Muscle of leg (tissue), 3 donors: ENCODE measurements at regions not wholly inside any gene's neighbourhood (a gene's known extent, or its start where the extent isn't known, plus 50 kb on each side); places are given as distances from the start of the nearest gene placed in this dataset.
A peak's percentile ranks its signal among the peaks of the same experiment; 100 is the strongest.
"Not testable (repeated sequence)": the region's sequence is repeated elsewhere in the genome, so short reads cannot be mapped to it uniquely, and the experiment has no call there.

ENCODE experiments used
- DNase-seq: peaks from one replicate; pipeline ENCODE4 v3.0.0; 2013
- H3K27ac ChIP-seq: one replicate; pipeline ENCODE4 v1.5.1; 2013; ENCODE audit warnings: mild to moderate bottlenecking, low read length, control low read depth
- H3K27me3 ChIP-seq: one replicate; pipeline ENCODE4 v1.6.1; 2013; ENCODE audit warnings: low read length; ENCODE audit not compliant: control insufficient read depth, insufficient read depth
- H3K36me3 ChIP-seq: one replicate; pipeline ENCODE4 v1.6.1; 2013; ENCODE audit warnings: low read length; ENCODE audit not compliant: control insufficient read depth, insufficient read depth
- H3K4me1 ChIP-seq: one replicate; pipeline ENCODE4 v1.6.1; 2013; ENCODE audit warnings: low read length; ENCODE audit not compliant: control insufficient read depth, insufficient read depth
- H3K4me3 ChIP-seq: one replicate; pipeline ENCODE4 v1.5.1; 2013; ENCODE audit warnings: low read length, control low read depth
- H3K9me3 ChIP-seq: replicated peaks from 2 replicates; pipeline ENCODE4 v1.6.1; 2013; ENCODE audit warnings: low read depth, low read length; ENCODE audit not compliant: control insufficient read depth
- WGBS: methylation state at CpG from one replicate; pipeline ENCODE4 v1.1.5; 2013; ENCODE audit warnings: missing lambda C conversion rate; ENCODE audit not compliant: insufficient coverage; 5-methylcytosine and 5-hydroxymethylcytosine counted together

DNA sequence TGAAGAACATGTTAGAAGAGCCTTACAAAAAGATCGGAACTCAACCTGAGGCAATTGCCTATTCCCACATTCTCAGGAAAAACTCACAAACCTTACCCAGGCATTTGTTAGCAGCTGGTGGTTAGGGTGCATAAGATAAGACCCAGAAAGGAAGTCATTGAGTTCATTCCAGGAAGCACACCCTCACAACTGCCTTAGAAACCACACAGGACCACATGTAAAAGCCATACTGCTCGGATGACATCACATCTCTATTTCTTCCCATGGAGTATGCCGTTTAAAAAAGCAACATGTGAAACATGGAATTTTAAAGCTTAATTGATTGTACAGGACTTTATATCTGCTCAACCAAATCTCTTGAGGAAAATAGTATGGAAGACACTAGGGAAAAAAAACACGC lies 411.2 kb downstream of the DAD1 start:
- H3K36me3 ChIP-seq: no peaks in the 10 kb centered on the region
- no peaks in the 10 kb centered on the region for H3K27me3 ChIP-seq
- no peaks in the 10 kb centered on the region for H3K9me3 ChIP-seq
- no peak overlapping the region for H3K27ac ChIP-seq
- peaks cover 4% of the 10 kb centered on the region for H3K4me1 ChIP-seq
- no CpG with 5 or more reads among the region's 4 CpGs for WGBS
- DNase-seq: peak; percentile 48
- no peak overlapping the region for H3K4me3 ChIP-seq

- 63% methylated on average over 1 of the region's 1 CpG for WGBS
- H3K4me3 ChIP-seq: no peak overlapping the region
- peaks cover 4% of the 10 kb centered on the region for H3K4me1 ChIP-seq
- DNase-seq: no peak
- H3K27me3 ChIP-seq: no peaks in the 10 kb centered on the region
- no peak overlapping the region for H3K27ac ChIP-seq
- no peaks in the 10 kb centered on the region for H3K9me3 ChIP-seq
- H3K36me3 ChIP-seq: no peaks in the 10 kb centered on the region
These were observed 412.1 kb downstream of the DAD1 start for GRCh38 chr14:22176957-22177356.

GRCh38 chr14:22175278-22175558 lies 413.8 kb downstream of the DAD1 start:
- no CpG with 5 or more reads among the region's 1 CpG for WGBS

DNA sequence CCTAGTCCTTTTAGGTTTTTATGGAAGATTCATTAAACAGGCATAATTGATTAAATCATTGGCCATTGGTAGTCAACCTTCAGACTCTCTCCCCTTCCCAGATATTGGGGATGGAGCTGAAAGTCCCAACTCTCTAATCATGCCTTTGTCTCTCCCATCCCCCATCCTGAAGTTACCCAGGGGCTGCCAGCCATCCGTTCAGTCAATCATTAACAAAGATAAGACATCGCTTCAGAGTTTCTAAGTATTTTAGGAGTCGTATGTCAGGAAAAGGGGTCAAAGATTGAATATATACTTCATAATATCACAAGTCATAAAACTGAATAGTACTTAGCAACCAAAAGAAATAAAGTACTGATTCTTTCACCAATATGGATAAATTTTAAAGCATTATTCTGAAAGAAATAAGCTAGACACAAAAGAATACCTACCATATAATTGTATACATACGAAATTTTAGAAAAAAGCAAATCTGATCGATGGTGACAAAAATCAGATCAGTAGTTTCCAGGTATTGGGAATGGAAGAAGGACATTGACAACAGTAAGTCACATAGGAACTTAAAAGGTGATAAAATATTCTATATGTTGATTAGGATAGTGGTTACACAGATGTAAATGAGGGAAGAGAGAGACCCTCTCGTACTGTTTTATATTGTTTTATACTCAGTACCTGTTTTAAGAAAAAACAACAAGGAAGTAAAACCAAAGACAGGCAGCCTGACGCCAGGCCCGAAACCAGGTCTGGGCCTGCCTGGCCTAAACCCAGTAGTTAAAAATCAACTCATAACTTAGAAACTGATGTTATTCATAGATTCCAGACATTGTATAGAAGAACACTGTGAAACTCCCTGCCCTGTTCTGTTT lies 414.4 kb downstream of the DAD1 start:
- DNase-seq: no peak
- WGBS: no CpG with 5 or more reads among the region's 8 CpGs
- Histone ChIP-seq H3K4me1 (peaks cover 4% of the 10 kb centered on the region), H3K4me3 (no peak overlapping the region), H3K27me3 (no peaks in the 10 kb centered on the region), H3K27ac (no peak overlapping the region), H3K36me3 (no peaks in the 10 kb centered on the region), H3K9me3 (no peaks in the 10 kb centered on the region)

More at GRCh38 chr14:22175278-22175558, 413.8 kb downstream of the DAD1 start:
- not testable (repeated sequence) for H3K36me3 ChIP-seq, H3K9me3 ChIP-seq, H3K4me3 ChIP-seq, H3K27me3 ChIP-seq, DNase-seq, H3K27ac ChIP-seq, H3K4me1 ChIP-seq

DNA sequence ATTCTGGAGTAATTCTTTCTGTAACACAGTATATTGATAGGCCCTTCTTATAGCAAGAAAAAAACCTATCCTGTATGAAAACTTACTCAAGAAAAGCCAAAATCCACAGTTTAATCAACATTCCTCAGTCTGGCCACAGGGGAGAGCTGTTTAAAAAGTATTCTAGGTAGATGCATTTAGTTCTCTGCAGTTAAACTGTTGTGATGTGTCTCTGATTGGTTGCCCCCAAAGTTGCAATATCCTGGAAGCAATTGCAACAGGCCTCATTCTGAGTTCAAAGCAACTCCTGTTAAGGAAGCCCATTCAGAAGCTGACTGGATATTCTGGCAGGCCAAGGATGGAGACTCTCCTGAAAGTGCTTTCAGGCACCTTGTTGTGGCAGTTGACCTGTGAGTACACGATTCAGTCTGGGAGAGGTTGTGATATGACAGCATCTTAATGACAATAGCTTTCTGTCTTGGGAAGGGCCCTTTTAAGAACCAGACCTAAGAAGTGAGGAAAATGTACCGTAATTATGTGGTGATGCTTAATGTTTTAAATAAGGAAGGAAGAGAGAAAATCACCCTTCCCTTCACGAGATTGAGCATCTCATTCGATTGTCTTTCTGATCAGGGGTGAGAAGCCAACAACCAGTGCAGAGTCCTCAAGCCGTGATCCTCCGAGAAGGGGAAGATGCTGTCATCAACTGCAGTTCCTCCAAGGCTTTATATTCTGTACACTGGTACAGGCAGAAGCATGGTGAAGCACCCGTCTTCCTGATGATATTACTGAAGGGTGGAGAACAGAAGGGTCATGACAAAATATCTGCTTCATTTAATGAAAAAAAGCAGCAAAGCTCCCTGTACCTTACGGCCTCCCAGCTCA lies 420.7 kb downstream of the DAD1 start:
- Histone ChIP-seq H3K36me3 (no peaks in the 10 kb centered on the region), H3K4me1 (no peaks in the 10 kb centered on the region), H3K9me3 (no peaks in the 10 kb centered on the region), H3K27ac (no peak overlapping the region), H3K4me3 (no peak overlapping the region), H3K27me3 (no peaks in the 10 kb centered on the region)
- WGBS: 95% methylated on average over 5 of the region's 8 CpGs
- no peak for DNase-seq

- WGBS: 63% methylated on average over 1 of the region's 3 CpGs
- H3K4me1 ChIP-seq: no peaks in the 10 kb centered on the region
- no peak for DNase-seq
- no peak overlapping the region for H3K27ac ChIP-seq
- no peaks in the 10 kb centered on the region for H3K36me3 ChIP-seq
- no peaks in the 10 kb centered on the region for H3K9me3 ChIP-seq
- H3K4me3 ChIP-seq: no peak overlapping the region
- H3K27me3 ChIP-seq: no peaks in the 10 kb centered on the region
These were observed 424.4 kb downstream of the DAD1 start for GRCh38 chr14:22164616-22165015.

- no peaks in the 10 kb centered on the region for H3K9me3 ChIP-seq
- H3K36me3 ChIP-seq: no peaks in the 10 kb centered on the region
- peak; percentile 7 for DNase-seq
- H3K4me3 ChIP-seq: no peak overlapping the region
- no peaks in the 10 kb centered on the region for H3K4me1 ChIP-seq
- no peaks in the 10 kb centered on the region for H3K27me3 ChIP-seq
- H3K27ac ChIP-seq: no peak overlapping the region
These were observed 426.0 kb downstream of the DAD1 start for GRCh38 chr14:22163051-22163450.

- Histone ChIP-seq H3K36me3 (no peaks in the 10 kb centered on the region), H3K27ac (no peak overlapping the region), H3K27me3 (no peaks in the 10 kb centered on the region), H3K4me3 (no peak overlapping the region), H3K4me1 (no peaks in the 10 kb centered on the region), H3K9me3 (no peaks in the 10 kb centered on the region)
- peak; percentile 4 for DNase-seq
- WGBS: 67% methylated on average over 2 of the region's 2 CpGs
These were observed 429.1 kb downstream of the DAD1 start for GRCh38 chr14:22159957-22160356.

GRCh38 chr14:22159099-22159498 lies 429.9 kb downstream of the DAD1 start:
- Histone ChIP-seq H3K27me3 (no peaks in the 10 kb centered on the region), H3K27ac (no peak overlapping the region), H3K4me1 (no peaks in the 10 kb centered on the region), H3K4me3 (no peak overlapping the region), H3K9me3 (no peaks in the 10 kb centered on the region), H3K36me3 (no peaks in the 10 kb centered on the region)
- 69% methylated on average over 2 of the region's 3 CpGs for WGBS
- DNase-seq: peak; percentile 32

- Histone ChIP-seq H3K36me3 (no peaks in the 10 kb centered on the region), H3K4me1 (no peaks in the 10 kb centered on the region), H3K27me3 (no peaks in the 10 kb centered on the region), H3K4me3 (no peak overlapping the region), H3K27ac (no peak overlapping the region), H3K9me3 (no peaks in the 10 kb centered on the region)
- WGBS: no CpG with 5 or more reads among the region's 1 CpG
- no peak for DNase-seq
These were observed 430.5 kb downstream of the DAD1 start for GRCh38 chr14:22158560-22158959.
